ENCODE measurements at regions not wholly inside any gene's neighbourhood (a gene's known extent, or its start where the extent isn't known, plus 50 kb on each side); places are given as distances from the start of the nearest gene placed in this dataset.

GRCh38 chr17:72394531-72394930 is 273.7 kb downstream of the SOX9 start:
- DNase-seq = no peak

GRCh38 chr17:72396121-72396520 is 275.3 kb downstream of the SOX9 start:
- DNase-seq = no peak

GRCh38 chr17:72397223-72397667 is 276.4 kb downstream of the SOX9 start:
- DNase-seq = no peak

GRCh38 chr17:72397687-72398086 is 276.9 kb downstream of the SOX9 start:
- no peak for DNase-seq

GRCh38 chr17:72399023-72399607 is 278.3 kb downstream of the SOX9 start:
- DNase-seq = no peak

- DNase-seq = no peak
Measured at GRCh38 chr17:72399608-72400487, 279.0 kb downstream of the SOX9 start.

- DNase-seq = no peak
Measured at GRCh38 chr17:72400488-72400827, 279.6 kb downstream of the SOX9 start.

- DNase-seq = no peak
Measured at GRCh38 chr17:72400863-72401262, 280.0 kb downstream of the SOX9 start.

GRCh38 chr17:72401883-72402726 is 281.3 kb downstream of the SOX9 start:
- no peak for DNase-seq

GRCh38 chr17:72402727-72403210 is 281.9 kb downstream of the SOX9 start:
- no peak for DNase-seq

- no peak for DNase-seq
Measured at GRCh38 chr17:72403713-72404209, 282.9 kb downstream of the SOX9 start.

GRCh38 chr17:72404872-72405271 is 284.1 kb downstream of the SOX9 start:
- no peak for DNase-seq

- DNase-seq = no peak
Measured at GRCh38 chr17:72405662-72406230, 284.9 kb downstream of the SOX9 start.

- DNase-seq = no peak
Measured at GRCh38 chr17:72406498-72406897, 285.7 kb downstream of the SOX9 start.

GRCh38 chr17:72407336-72407909 is 286.6 kb downstream of the SOX9 start:
- no peak for DNase-seq

GRCh38 chr17:72407931-72408330 is 287.1 kb downstream of the SOX9 start:
- no peak for DNase-seq

GRCh38 chr17:72408641-72409040 is 287.8 kb downstream of the SOX9 start:
- no peak for DNase-seq

GRCh38 chr17:72409405-72410002 is 288.7 kb downstream of the SOX9 start:
- no peak for DNase-seq

- no peak for DNase-seq
Measured at GRCh38 chr17:72411124-72411563, 290.3 kb downstream of the SOX9 start.

- no peak for DNase-seq
Measured at GRCh38 chr17:72412650-72413076, 291.8 kb downstream of the SOX9 start.

GRCh38 chr17:72413077-72414031 is 292.5 kb downstream of the SOX9 start:
- DNase-seq = no peak
